GM12874 (cell line): ENCODE measurements at regions not wholly inside any gene's neighbourhood (a gene's known extent, or its start where the extent isn't known, plus 50 kb on each side); places are given as distances from the start of the nearest gene placed in this dataset.

Source experiments
- CTCF ChIP-seq: IDR thresholded peaks from 2 replicates; pipeline ENCODE4 v1.5.1; 2011; ENCODE audit warnings: low read depth, mild to moderate bottlenecking, control low read depth, low read length, moderate library complexity; ENCODE audit not compliant: insufficient read depth

- no peak for TF ChIP-seq CTCF
Measured at GRCh38 chr6:145547594-145548335, 187.6 kb downstream of the EPM2A start.

GRCh38 chr6:145548933-145549648 is 186.2 kb downstream of the EPM2A start:
- no peak for TF ChIP-seq CTCF

GRCh38 chr6:145551164-145551563 is 184.2 kb downstream of the EPM2A start:
- no peak for TF ChIP-seq CTCF

- TF ChIP-seq CTCF = no peak
Measured at GRCh38 chr6:145555084-145555483, 180.2 kb downstream of the EPM2A start.

- TF ChIP-seq CTCF = no peak
Measured at GRCh38 chr6:145557474-145557873, 177.8 kb downstream of the EPM2A start.

GRCh38 chr6:145559836-145560235 is 175.5 kb downstream of the EPM2A start:
- TF ChIP-seq CTCF = no peak

- TF ChIP-seq CTCF = no peak
Measured at GRCh38 chr6:145561095-145562072, 173.9 kb downstream of the EPM2A start.
